ENCODE measurements at regions not wholly inside any gene's neighbourhood (a gene's known extent, or its start where the extent isn't known, plus 50 kb on each side); places are given as distances from the start of the nearest gene placed in this dataset.
"Not testable (repeated sequence)": the region's sequence is repeated elsewhere in the genome, so short reads cannot be mapped to it uniquely, and the experiment has no call there.

- no peak for DNase-seq
Measured at GRCh38 chr4:96455045-96455720, 615.3 kb downstream of the PDHA2 start.

GRCh38 chr4:96458031-96458430, 618.1 kb downstream of the PDHA2 start:
- DNase-seq: not testable (repeated sequence)

- DNase-seq: no peak
Measured at GRCh38 chr4:96459105-96459504, 619.2 kb downstream of the PDHA2 start.

- no peak for DNase-seq
Measured at GRCh38 chr4:96465834-96466233, 625.9 kb downstream of the PDHA2 start.

GRCh38 chr4:96471956-96472867, 632.3 kb downstream of the PDHA2 start:
- no peak for DNase-seq

- no peak for DNase-seq
Measured at GRCh38 chr4:96473246-96473645, 633.4 kb downstream of the PDHA2 start.

GRCh38 chr4:96483308-96484030, 643.6 kb downstream of the PDHA2 start:
- DNase-seq: no peak

GRCh38 chr4:96486563-96486962, 646.7 kb downstream of the PDHA2 start:
- DNase-seq: no peak

GRCh38 chr4:96497621-96498020, 657.7 kb downstream of the PDHA2 start:
- no peak for DNase-seq

- no peak for DNase-seq
Measured at GRCh38 chr4:96504386-96504785, 664.5 kb downstream of the PDHA2 start.

- DNase-seq: no peak
Measured at GRCh38 chr4:96509039-96509741, 669.3 kb downstream of the PDHA2 start.

- DNase-seq: no peak
Measured at GRCh38 chr4:96519291-96519690, 679.4 kb downstream of the PDHA2 start.

GRCh38 chr4:96521046-96521536, 681.2 kb downstream of the PDHA2 start:
- no peak for DNase-seq

GRCh38 chr4:96523611-96524010, 683.7 kb downstream of the PDHA2 start:
- no peak for DNase-seq

GRCh38 chr4:96524311-96524875, 684.5 kb downstream of the PDHA2 start:
- DNase-seq: no peak

GRCh38 chr4:96525898-96526297, 686.0 kb downstream of the PDHA2 start:
- no peak for DNase-seq

GRCh38 chr4:96526625-96527024, 686.7 kb downstream of the PDHA2 start:
- DNase-seq: no peak

GRCh38 chr4:96531836-96532235, 691.9 kb downstream of the PDHA2 start:
- DNase-seq: no peak

- DNase-seq: no peak
Measured at GRCh38 chr4:96543346-96543745, 703.5 kb downstream of the PDHA2 start.

GRCh38 chr4:96558466-96558865, 718.6 kb downstream of the PDHA2 start:
- no peak for DNase-seq

GRCh38 chr4:96566755-96567154, 726.9 kb downstream of the PDHA2 start:
- no peak for DNase-seq

- DNase-seq: no peak
Measured at GRCh38 chr4:96585304-96585703, 745.4 kb downstream of the PDHA2 start.
